ENCODE measurements at regions not wholly inside any gene's neighbourhood (a gene's known extent, or its start where the extent isn't known, plus 50 kb on each side); places are given as distances from the start of the nearest gene placed in this dataset.

DNA sequence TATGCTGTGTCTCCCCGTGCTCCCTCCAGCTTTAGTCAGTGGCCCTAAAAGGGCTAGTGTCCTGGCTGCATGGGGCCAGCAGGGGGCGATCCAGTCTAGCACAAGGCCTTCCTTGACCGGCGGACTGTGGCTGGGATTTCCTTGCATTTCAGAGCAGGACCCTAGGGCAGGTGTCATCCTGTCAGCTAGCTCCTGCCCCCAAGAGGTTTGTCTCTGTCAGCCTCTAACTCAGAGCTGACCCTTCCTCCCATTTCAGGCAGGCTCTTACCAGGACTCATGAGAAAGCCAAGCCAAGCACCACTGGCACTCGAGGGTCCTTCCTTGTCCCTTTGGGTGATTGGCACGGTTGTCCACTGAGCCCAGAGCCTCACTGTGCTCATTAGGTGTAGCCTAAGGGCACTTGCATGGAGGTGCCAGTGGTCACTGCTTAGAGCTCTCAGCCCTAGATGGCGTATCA is 140.3 kb downstream of the RPIA start:
- H3K27me3 ChIP-seq (ENCODE audit: control insufficient read depth, insufficient read depth, low read length), result no peaks in the 10 kb centered on the region
- no peak overlapping the region for H3K27ac ChIP-seq (ENCODE audit: low read depth, low read length)
- H3K9me3 ChIP-seq (ENCODE audit: control insufficient read depth, insufficient read depth, low read length), result no peaks in the 10 kb centered on the region; the same call in 1 of the 2 replicates
- no peak overlapping the region for H3K4me3 ChIP-seq (ENCODE audit: low read depth, low read length)
- ChIA-PET CTCF (interaction anchor here (0.9 to 1.5 kb wide), 3 partner anchors 10 to 27 kb away, joined by 3 read pairs; no protein-coding TSS in a partner anchor), POLR2A (no interaction called here)
- TF ChIP-seq, protein P1, sequence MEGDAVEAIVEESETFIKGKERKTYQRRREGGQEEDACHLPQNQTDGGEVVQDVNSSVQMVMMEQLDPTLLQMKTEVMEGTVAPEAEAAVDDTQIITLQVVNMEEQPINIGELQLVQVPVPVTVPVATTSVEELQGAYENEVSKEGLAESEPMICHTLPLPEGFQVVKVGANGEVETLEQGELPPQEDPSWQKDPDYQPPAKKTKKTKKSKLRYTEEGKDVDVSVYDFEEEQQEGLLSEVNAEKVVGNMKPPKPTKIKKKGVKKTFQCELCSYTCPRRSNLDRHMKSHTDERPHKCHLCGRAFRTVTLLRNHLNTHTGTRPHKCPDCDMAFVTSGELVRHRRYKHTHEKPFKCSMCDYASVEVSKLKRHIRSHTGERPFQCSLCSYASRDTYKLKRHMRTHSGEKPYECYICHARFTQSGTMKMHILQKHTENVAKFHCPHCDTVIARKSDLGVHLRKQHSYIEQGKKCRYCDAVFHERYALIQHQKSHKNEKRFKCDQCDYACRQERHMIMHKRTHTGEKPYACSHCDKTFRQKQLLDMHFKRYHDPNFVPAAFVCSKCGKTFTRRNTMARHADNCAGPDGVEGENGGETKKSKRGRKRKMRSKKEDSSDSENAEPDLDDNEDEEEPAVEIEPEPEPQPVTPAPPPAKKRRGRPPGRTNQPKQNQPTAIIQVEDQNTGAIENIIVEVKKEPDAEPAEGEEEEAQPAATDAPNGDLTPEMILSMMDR (IDR thresholded peaks at IDR 0.05; ENCODE audit: low read depth, low read length), result peak; percentile 67
- no peak for DNase-seq (ENCODE audit: low read depth, low spot score)

DNA sequence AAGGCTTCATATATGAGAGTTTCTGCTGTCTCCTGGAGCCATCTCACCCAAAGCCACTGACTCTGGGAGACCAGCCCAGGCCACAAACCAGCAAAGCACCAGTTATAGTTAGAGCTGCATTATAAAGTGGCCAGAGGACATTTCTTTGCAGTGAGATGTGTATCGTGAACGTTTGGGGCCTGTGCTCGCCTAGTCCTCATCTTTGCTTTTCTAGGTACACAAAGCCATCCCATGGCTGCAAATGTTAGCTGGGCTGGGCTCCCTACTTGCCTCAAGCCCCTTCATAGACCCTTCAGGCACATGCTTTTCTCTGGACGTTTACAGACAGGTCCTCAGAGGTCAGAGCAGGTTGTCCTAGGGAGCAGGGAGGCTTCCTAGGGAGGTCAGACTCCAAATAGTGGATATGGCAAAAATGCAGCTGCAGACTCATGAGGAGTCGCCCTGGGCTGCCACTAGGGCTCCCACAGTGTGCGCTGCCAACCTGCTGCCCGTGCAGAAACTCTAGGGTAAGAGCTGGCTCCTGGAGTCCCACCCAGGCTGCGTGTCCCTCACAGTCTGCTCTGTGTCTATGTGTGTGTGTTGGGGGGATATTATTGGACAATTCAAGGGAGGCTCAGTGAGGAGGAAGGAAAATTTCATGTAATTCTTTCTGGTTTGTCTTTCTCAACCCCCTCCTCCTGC is 141.0 kb downstream of the RPIA start:
- no peak overlapping the region for H3K4me3 ChIP-seq (ENCODE audit: low read depth, low read length)
- DNase-seq (ENCODE audit: low read depth, low spot score), result no peak
- no peaks in the 10 kb centered on the region; the same call in 1 of the 2 replicates for H3K9me3 ChIP-seq (ENCODE audit: control insufficient read depth, insufficient read depth, low read length)
- H3K27ac ChIP-seq (ENCODE audit: low read depth, low read length), result no peak overlapping the region
- ChIA-PET CTCF (interaction anchor here (0.9 to 1.5 kb wide), 3 partner anchors 9 to 26 kb away, joined by 3 read pairs; no protein-coding TSS in a partner anchor), POLR2A (no interaction called here)
- no peaks in the 10 kb centered on the region for H3K27me3 ChIP-seq (ENCODE audit: control insufficient read depth, insufficient read depth, low read length)
- TF ChIP-seq, protein P1 (IDR thresholded peaks at IDR 0.05; ENCODE audit: low read depth, low read length), result no peak

DNA sequence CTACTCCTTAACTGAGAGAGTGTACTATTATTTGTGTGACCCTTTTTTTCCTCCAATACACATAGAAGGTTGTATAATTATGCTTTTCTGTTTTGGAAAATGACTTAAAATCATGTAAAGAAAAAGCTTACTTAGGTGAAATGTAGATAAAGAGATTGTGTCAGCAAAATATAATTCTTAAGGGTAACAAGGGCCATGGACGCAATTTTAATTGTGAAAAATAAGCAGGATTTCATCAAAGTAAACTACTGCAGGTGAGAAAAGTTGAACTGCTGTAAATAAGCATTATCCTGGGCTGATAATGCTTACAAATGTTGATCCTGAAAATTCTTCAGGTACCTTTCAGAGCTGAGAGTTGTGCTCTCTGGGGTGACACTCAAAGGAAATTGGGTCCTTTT is 141.5 kb downstream of the RPIA start:
- H3K27ac ChIP-seq (ENCODE audit: low read depth, low read length), result no peak overlapping the region
- no peaks in the 10 kb centered on the region for H3K27me3 ChIP-seq (ENCODE audit: control insufficient read depth, insufficient read depth, low read length)
- ChIA-PET CTCF (interaction anchor here (1.2 kb wide), 1 partner anchor 13 kb away, joined by 3 read pairs; no protein-coding TSS in a partner anchor), POLR2A (no interaction called here)
- H3K9me3 ChIP-seq (ENCODE audit: control insufficient read depth, insufficient read depth, low read length), result no peaks in the 10 kb centered on the region; the same call in 1 of the 2 replicates
- TF ChIP-seq, protein P1 (IDR thresholded peaks at IDR 0.05; ENCODE audit: low read depth, low read length), result no peak
- DNase-seq (ENCODE audit: low read depth, low spot score), result no peak
- no peak overlapping the region for H3K4me3 ChIP-seq (ENCODE audit: low read depth, low read length)

DNA sequence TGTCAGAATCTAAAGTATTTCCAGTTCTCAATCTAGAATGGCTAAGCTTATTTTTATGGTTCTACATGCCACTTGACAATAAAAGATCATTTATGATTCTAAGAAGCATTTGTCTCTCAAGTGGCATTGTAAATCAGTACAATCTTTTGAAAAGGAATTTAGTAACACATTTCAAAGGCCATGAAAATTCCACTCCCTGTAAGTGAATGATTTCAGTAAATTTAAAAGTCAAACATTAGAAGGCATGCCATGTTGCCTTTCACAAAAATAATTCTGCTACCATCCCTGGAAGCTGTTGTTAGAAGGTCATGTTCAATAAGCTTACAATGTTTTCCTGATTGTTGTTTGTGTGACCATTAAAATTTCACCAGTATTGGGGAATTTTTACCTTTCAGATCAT is 142.9 kb downstream of the RPIA start:
- H3K27me3 ChIP-seq (ENCODE audit: control insufficient read depth, insufficient read depth, low read length), result no peaks in the 10 kb centered on the region
- DNase-seq (ENCODE audit: low read depth, low spot score), result no peak
- TF ChIP-seq, protein P1 (IDR thresholded peaks at IDR 0.05; ENCODE audit: low read depth, low read length), result no peak
- no peaks in the 10 kb centered on the region for H3K9me3 ChIP-seq (ENCODE audit: control insufficient read depth, insufficient read depth, low read length)
- POLR2A ChIA-PET, result no interaction called here
- CTCF ChIA-PET, result interaction anchor here (1.3 kb wide), 1 partner anchor 46 kb away, joined by 7 read pairs; no protein-coding TSS in a partner anchor
- H3K27ac ChIP-seq (ENCODE audit: low read depth, low read length), result no peak overlapping the region
- H3K4me3 ChIP-seq (ENCODE audit: low read depth, low read length), result no peak overlapping the region

DNA sequence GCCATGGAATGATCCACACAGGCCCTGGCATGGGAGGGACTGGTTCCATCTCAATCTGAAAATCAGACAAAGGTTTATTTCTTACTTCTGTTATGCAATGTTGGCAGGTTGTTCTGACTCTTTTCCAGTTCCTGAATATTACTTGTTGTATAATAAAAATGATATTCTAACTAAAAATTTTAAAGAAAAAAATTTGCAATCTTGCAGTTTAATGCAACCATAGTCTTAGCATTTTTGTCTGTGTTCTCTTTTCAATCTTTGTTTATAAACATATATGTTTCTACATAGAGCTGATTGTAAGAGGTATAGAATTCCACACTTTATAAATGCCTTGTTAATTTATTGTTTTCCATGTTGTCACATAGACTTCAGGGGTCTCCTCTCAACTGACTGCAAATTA is 143.4 kb downstream of the RPIA start:
- H3K4me3 ChIP-seq (ENCODE audit: low read depth, low read length), result no peak overlapping the region
- H3K9me3 ChIP-seq (ENCODE audit: control insufficient read depth, insufficient read depth, low read length), result no peaks in the 10 kb centered on the region
- no peaks in the 10 kb centered on the region for H3K27me3 ChIP-seq (ENCODE audit: control insufficient read depth, insufficient read depth, low read length)
- ChIA-PET CTCF (interaction anchor here (1.3 kb wide), 1 partner anchor 45 kb away, joined by 7 read pairs; no protein-coding TSS in a partner anchor), POLR2A (no interaction called here)
- H3K27ac ChIP-seq (ENCODE audit: low read depth, low read length), result no peak overlapping the region
- TF ChIP-seq, protein P1 (IDR thresholded peaks at IDR 0.05; ENCODE audit: low read depth, low read length), result no peak
- no peak for DNase-seq (ENCODE audit: low read depth, low spot score)

Measured in AG04450 (cell line).